T47D (cell line): ENCODE measurements at regions not wholly inside any gene's neighbourhood (a gene's known extent, or its start where the extent isn't known, plus 50 kb on each side); places are given as distances from the start of the nearest gene placed in this dataset.

Experiments
- DNase-seq, 2 experiments: peaks; one replicate each; pipeline versions ENCODE4 v3.0.0 to v3.0.0-alpha.2; 2011 to 2012; ENCODE audit warnings: low read depth in 1 of 2, low spot score in 1 of 2
- JUND ChIP-seq: IDR thresholded peaks from 2 replicates; pipeline ENCODE4 v1.6.1; 2012; ENCODE audit warnings: low read depth
- in situ Hi-C: cut with HindIII; loops from 2 replicates; pipeline ENCODE4 v1.10.0; 2016; ENCODE audit warnings: low sequenced_read_pairs, low pct_unique_long_range_greater_than_20kb

GRCh38 chr7:24341691-24342413 is 57.9 kb downstream of the NPY start:
- TF ChIP-seq JUND = no peak
- DNase-seq = no peak
- in situ Hi-C loops = no loop called here

- no peak for DNase-seq
- TF ChIP-seq JUND = no peak
- in situ Hi-C loops = no loop called here
These were observed 59.6 kb downstream of the NPY start for GRCh38 chr7:24343614-24344013.

GRCh38 chr7:24346129-24346528 is 62.1 kb downstream of the NPY start:
- DNase-seq = peak; percentile 6 to 57
- in situ Hi-C loops = no loop called here
- no peak for TF ChIP-seq JUND

GRCh38 chr7:24346716-24347115 is 62.7 kb downstream of the NPY start:
- in situ Hi-C loops = no loop called here
- no peak for TF ChIP-seq JUND
- no peak for DNase-seq

- no peak for DNase-seq
- TF ChIP-seq JUND = no peak
- in situ Hi-C loops = no loop called here
These were observed 65.3 kb downstream of the NPY start for GRCh38 chr7:24349339-24349738.

GRCh38 chr7:24354456-24354855 is 70.5 kb downstream of the NPY start:
- in situ Hi-C loops = no loop called here
- no peak for TF ChIP-seq JUND
- DNase-seq = no peak

- TF ChIP-seq JUND = no peak
- in situ Hi-C loops = no loop called here
- DNase-seq = no peak
These were observed 72.9 kb downstream of the NPY start for GRCh38 chr7:24356718-24357386.

- DNase-seq = no peak
- no peak for TF ChIP-seq JUND
- in situ Hi-C loops = no loop called here
These were observed 77.0 kb downstream of the NPY start for GRCh38 chr7:24361001-24361400.

- DNase-seq = no peak
- TF ChIP-seq JUND = no peak
- in situ Hi-C loops = no loop called here
These were observed 81.6 kb downstream of the NPY start for GRCh38 chr7:24365606-24366005.

- in situ Hi-C loops = no loop called here
- DNase-seq = no peak
- no peak for TF ChIP-seq JUND
These were observed 82.9 kb downstream of the NPY start for GRCh38 chr7:24366876-24367275.

- no peak for TF ChIP-seq JUND
- no peak for DNase-seq
- in situ Hi-C loops = no loop called here
These were observed 84.2 kb downstream of the NPY start for GRCh38 chr7:24368161-24368560.

GRCh38 chr7:24370541-24370940 is 86.6 kb downstream of the NPY start:
- in situ Hi-C loops = no loop called here
- TF ChIP-seq JUND = no peak
- no peak for DNase-seq
